GM21723 (cell line): ENCODE measurements at regions not wholly inside any gene's neighbourhood (a gene's known extent, or its start where the extent isn't known, plus 50 kb on each side); places are given as distances from the start of the nearest gene placed in this dataset.

ENCODE experiments used
- ATAC-seq: cut with Tn5 transposase; IDR thresholded peaks from one replicate; pipeline ENCODE4 v1.9.1; 2021; ENCODE audit warnings: mild to moderate bottlenecking, moderate library complexity; ENCODE audit not compliant: unreplicated experiment

GRCh38 chr9:134227451-134228411, 63.4 kb upstream of the RNU6ATAC start:
- no peak for ATAC-seq

- no peak for ATAC-seq
Observed at GRCh38 chr9:134228649-134229048, 64.3 kb upstream of the RNU6ATAC start.

- no peak for ATAC-seq
Observed at GRCh38 chr9:134229466-134230091, 65.2 kb upstream of the RNU6ATAC start.

GRCh38 chr9:134230092-134230941, 66.0 kb upstream of the RNU6ATAC start:
- no peak for ATAC-seq

GRCh38 chr9:134230942-134231325, 66.6 kb upstream of the RNU6ATAC start:
- no peak for ATAC-seq

- ATAC-seq, result no peak
Observed at GRCh38 chr9:134231330-134231745, 67.0 kb upstream of the RNU6ATAC start.

- ATAC-seq, result no peak
Observed at GRCh38 chr9:134231767-134232166, 67.4 kb upstream of the RNU6ATAC start.

- no peak for ATAC-seq
Observed at GRCh38 chr9:134233022-134233421, 68.7 kb upstream of the RNU6ATAC start.

- no peak for ATAC-seq
Observed at GRCh38 chr9:134234001-134234660, 69.8 kb upstream of the RNU6ATAC start.

- ATAC-seq, result no peak
Observed at GRCh38 chr9:134234687-134235359, 70.5 kb upstream of the RNU6ATAC start.

GRCh38 chr9:134235366-134235765, 71.0 kb upstream of the RNU6ATAC start:
- no peak for ATAC-seq

- no peak for ATAC-seq
Observed at GRCh38 chr9:134236001-134236421, 71.6 kb upstream of the RNU6ATAC start.

GRCh38 chr9:134236935-134237629, 72.7 kb upstream of the RNU6ATAC start:
- no peak for ATAC-seq

- no peak for ATAC-seq
Observed at GRCh38 chr9:134237630-134238265, 73.4 kb upstream of the RNU6ATAC start.

GRCh38 chr9:134239130-134239903, 75.0 kb upstream of the RNU6ATAC start:
- no peak for ATAC-seq

- no peak for ATAC-seq
Observed at GRCh38 chr9:134239939-134240338, 75.6 kb upstream of the RNU6ATAC start.

GRCh38 chr9:134240361-134240760, 76.0 kb upstream of the RNU6ATAC start:
- ATAC-seq, result no peak

- no peak for ATAC-seq
Observed at GRCh38 chr9:134242706-134243105, 78.3 kb upstream of the RNU6ATAC start.
